NCI-H524 treated with DMSO at 0.1 percent for 48 hours (cell line): ENCODE measurements at regions not wholly inside any gene's neighbourhood (a gene's known extent, or its start where the extent isn't known, plus 50 kb on each side); places are given as distances from the start of the nearest gene placed in this dataset.
"Not testable (repeated sequence)": the region's sequence is repeated elsewhere in the genome, so short reads cannot be mapped to it uniquely, and the experiment has no call there.

Experiments used
- DNase-seq: peaks from one replicate; lab custom pipeline; 2025; lab: John Stamatoyannopoulos, UW

DNA sequence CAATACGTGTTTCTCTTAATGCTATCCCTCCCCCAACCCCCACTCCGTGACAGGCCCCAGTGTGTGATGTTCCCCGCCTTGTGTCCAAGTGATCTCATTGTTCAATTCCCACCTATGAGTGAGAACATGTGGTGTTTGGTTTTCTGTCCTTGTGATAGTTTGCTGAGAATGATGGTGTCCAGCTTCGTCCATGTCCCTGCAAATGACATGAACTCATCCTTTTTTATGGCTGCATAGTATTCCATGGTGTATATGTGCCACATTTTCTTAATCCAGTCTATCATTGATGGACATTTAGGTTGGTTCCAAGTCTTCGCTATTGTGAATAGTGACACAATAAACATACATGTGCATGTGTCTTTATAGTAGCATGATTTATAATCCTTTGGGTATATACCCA lies 52.5 kb downstream of the KIAA0408 start:
- DNase-seq: not testable (repeated sequence)

DNA sequence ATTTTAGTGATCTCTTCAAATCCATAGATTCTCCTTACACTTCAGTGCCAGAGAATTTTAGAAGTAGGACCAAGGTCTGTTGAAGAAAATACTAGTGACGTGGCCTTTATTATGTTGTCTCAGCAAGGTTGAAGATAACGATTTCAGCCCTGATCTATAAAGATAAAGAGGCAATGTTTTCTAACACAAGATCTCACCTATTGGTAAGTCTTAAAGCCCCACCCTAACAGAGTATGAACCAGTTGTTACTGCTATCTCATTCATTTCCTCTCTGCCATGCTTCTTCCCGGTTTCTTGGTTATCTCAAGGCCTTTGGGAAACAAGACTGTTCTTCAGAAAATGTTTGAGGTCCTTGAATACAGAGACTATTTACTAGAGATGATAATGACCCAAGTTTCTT lies 53.1 kb downstream of the KIAA0408 start:
- no peak for DNase-seq

DNA sequence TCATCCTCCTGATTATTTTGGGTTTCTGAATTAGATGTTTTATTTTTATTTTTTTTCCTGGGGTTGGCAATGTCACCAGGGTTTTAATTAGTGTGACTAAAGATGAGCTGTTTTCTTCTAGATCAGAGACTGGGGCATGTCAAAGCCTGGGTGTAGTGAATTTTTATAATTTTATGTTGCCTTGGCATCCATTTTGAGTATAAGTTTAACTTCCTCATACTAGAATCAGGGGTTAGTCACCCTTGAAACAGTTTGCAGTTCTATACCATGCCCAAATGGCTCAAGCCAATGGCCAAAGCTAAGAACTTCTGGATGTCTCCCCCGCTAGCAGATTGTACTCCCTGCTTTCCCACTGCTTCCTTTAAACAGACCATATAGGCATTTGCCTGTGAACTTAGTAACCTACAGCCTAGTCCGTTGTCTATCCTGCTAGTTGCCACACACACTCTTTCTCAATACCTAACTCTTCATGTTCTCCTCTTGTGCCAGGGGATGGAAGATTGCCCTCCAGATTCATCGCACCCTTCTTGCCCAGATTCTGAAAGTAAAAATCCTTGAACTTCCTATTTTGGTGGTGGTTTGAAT lies 54.5 kb downstream of the KIAA0408 start:
- DNase-seq: no peak

DNA sequence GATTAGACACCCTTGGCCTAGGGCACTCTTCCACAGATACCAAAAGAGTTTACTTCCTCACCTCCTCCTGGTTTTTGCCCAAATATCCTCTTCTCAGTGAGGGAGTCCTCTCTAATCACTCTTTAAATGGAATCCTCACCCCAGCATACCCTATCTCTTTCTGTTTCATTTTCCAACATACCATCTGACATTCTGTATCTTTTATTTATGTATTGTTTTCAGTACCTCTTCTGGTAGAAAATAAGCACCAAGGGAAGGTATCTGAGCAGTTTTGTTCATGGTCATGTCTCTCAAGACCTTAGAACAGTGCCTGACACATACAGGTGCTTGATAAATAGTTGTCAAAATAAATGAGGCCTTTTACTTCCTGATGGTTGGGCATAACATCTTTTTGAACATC lies 55.1 kb downstream of the KIAA0408 start:
- DNase-seq: no peak

DNA sequence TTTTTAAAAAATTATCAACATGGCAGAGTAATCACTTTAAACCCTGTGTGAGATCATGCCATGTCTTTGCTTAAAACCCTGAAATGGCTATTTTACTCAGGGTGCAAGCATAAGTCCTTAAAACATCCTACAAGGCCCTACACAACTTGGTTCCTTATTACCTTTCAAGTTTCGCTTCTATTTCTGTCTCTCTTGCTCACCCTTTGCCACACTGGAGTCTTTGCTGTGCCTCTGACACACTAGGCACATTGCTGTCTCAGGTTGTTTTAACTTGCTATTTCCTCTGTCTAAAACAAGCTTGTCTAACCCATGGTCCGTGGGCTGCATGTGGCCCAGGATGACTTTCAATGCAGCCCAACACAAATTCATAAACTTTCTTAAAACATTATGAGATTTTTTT lies 55.6 kb downstream of the KIAA0408 start:
- no peak for DNase-seq

DNA sequence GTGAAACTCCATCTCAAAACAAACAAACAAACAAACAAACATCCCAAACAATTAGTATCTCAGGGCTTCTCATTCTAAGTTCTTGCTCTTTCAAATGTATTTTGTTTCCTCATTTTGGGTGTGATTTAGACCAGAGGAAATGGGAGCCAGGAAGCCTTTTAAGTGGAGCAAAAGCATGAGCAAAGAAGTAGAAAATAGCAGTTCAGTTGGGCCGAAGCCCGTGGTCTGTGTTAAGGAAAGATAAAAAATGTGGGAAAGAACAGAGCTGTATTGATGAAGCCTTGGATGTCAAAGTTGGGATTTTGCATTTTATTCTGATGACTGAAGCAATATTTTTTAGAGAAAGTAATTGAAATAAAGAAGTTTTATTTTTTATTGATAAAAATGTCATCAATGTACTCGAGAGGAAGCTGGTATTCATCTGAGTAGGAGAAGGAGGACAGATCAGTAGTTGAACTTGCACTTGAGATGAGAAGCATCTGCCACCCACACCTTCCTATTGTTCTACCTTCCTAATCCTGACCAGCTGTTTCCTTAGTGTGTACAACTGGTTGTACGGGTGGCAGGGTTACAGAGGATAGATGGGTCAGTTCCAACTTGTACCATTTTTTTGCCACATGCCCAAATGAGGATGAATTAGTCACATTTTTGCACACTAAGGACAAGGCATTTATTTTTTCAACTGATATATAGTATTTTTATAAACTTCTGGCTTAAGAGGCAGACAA lies 56.1 kb downstream of the KIAA0408 start:
- peak; percentile 75 for DNase-seq

DNA sequence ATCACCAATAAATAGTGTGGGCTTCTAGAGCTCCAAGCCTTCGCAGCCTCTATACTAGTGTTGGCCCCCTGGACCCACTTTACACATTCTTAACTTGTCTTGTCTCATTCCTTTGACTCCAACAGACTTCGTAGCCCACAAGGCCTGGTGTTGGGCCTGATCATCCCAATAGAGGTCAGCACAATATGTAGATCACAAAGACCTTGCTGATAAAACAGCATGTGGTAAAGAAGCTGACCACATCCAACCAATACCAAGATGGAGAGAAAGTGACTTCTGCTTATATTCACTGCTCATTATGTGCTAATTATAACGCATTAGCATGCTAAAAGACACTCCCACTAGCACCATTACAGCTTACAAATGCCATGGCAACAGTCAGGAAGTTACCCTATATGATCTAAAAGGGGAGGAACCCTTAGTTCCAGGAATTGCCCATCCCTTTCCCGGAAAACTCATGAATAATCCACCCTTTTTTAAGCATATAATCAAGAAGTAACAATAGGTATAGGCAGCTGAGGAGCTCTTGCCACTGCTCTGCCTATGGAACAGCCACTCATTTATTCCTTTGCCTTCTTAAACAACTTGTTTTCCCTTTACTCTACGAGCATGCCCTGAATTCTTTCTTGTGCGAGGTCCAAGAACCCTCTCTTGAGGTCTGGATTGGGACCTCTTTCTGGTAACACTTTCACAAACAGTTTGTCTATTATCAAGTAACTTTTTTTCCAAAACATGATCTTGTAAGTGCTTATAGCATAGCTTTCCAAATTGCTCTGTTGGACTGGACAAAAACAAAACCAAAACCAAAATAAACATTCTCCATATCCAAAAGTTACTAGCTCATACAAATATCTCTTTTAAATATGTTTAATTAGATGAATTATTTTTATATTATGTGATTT lies 54.6 kb upstream of the ECHDC1 start:
- no peak for DNase-seq

DNA sequence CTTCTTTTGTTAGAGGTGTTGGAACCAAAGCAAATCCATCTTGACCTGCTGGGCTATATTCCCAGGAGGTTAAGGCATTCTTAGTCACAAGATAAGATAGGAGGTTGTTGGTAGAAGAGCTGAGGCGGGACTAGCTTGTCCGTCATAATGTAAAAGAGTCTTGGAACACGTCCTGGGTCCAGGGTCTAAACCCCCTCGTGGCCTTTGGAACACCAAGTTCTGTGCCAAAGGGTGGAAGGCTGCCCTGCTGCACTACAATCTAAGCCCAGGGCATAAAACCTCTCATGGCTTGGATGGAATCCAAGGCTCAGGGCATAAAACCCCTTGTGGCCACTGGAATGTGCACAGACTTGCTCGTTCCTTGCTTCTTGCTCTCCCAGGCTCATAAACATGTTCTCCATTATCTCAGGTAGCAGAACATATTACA lies 53.8 kb upstream of the ECHDC1 start:
- DNase-seq: peak; percentile 39
